Suppressor macrophage treated with lipopolysaccharide for 4 hours (primary cell): ENCODE measurements at regions not wholly inside any gene's neighbourhood (a gene's known extent, or its start where the extent isn't known, plus 50 kb on each side); places are given as distances from the start of the nearest gene placed in this dataset.
A peak's percentile ranks its signal among the peaks of the same experiment; 100 is the strongest.

ENCODE experiments used
- DNase-seq: peaks from one replicate; pipeline ENCODE4 v3.0.0-alpha.2; 2020

GRCh38 chr5:173767574-173768266 lies 120.4 kb upstream of the CPEB4 start:
- no peak for DNase-seq

- DNase-seq = no peak
These were observed 119.8 kb upstream of the CPEB4 start for GRCh38 chr5:173768267-173768806.

- DNase-seq = no peak
These were observed 119.3 kb upstream of the CPEB4 start for GRCh38 chr5:173768891-173769290.

GRCh38 chr5:173770637-173771036 lies 117.5 kb upstream of the CPEB4 start:
- no peak for DNase-seq

GRCh38 chr5:173771121-173771724 lies 116.9 kb upstream of the CPEB4 start:
- DNase-seq = no peak

- DNase-seq = no peak
These were observed 116.3 kb upstream of the CPEB4 start for GRCh38 chr5:173771725-173772383.

- peak; percentile 45 for DNase-seq
These were observed 115.6 kb upstream of the CPEB4 start for GRCh38 chr5:173772384-173773059.

GRCh38 chr5:173774271-173774761 lies 113.8 kb upstream of the CPEB4 start:
- DNase-seq = no peak

- peak; percentile 37 for DNase-seq
These were observed 112.6 kb upstream of the CPEB4 start for GRCh38 chr5:173775261-173776197.

- DNase-seq = no peak
These were observed 111.0 kb upstream of the CPEB4 start for GRCh38 chr5:173777149-173777548.

GRCh38 chr5:173777674-173778073 lies 110.5 kb upstream of the CPEB4 start:
- DNase-seq = no peak

GRCh38 chr5:173778152-173778782 lies 109.9 kb upstream of the CPEB4 start:
- DNase-seq = peak; percentile 69

GRCh38 chr5:173778784-173779304 lies 109.3 kb upstream of the CPEB4 start:
- DNase-seq = peak; percentile 74

- peak; percentile 47 for DNase-seq
These were observed 107.6 kb upstream of the CPEB4 start for GRCh38 chr5:173780235-173781234.

- DNase-seq = no peak
These were observed 106.7 kb upstream of the CPEB4 start for GRCh38 chr5:173781432-173781815.

GRCh38 chr5:173781816-173782670 lies 106.1 kb upstream of the CPEB4 start:
- peak; percentile 96 for DNase-seq

- DNase-seq = no peak
These were observed 105.5 kb upstream of the CPEB4 start for GRCh38 chr5:173782671-173783101.

- DNase-seq = no peak
These were observed 104.8 kb upstream of the CPEB4 start for GRCh38 chr5:173783371-173783770.

GRCh38 chr5:173785400-173785799 lies 102.7 kb upstream of the CPEB4 start:
- no peak for DNase-seq
